ENCODE measurements at regions not wholly inside any gene's neighbourhood (a gene's known extent, or its start where the extent isn't known, plus 50 kb on each side); places are given as distances from the start of the nearest gene placed in this dataset.
"Not testable (repeated sequence)": the region's sequence is repeated elsewhere in the genome, so short reads cannot be mapped to it uniquely, and the experiment has no call there.

DNA sequence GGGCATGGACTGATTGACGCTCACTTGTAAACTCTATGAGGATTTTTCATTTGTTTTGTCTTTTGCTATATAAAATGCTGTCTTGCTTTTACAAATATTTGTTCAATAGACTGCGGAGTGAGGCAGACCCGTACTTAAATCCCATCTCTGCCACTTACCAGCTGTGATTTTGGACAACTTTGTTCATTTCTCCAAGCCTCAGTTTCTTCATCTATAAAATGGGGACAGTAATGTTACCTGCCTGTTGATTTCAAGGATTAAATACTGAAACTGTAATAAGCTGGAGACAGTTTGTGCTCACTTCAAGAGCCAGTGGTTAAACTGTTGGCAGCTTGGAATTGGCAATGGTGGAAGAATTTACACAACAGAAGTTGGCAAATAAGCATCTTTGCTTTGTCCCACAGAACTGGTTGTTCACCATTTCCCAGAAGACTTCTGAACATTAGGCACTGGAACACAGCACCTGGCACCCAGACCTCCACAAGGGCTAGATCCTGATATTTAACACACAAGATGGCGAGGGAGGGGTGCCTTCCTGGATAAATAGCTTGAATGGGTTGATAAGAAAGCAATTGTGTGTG is 479.2 kb downstream of the QKI start:
- no peak for DNase-seq

DNA sequence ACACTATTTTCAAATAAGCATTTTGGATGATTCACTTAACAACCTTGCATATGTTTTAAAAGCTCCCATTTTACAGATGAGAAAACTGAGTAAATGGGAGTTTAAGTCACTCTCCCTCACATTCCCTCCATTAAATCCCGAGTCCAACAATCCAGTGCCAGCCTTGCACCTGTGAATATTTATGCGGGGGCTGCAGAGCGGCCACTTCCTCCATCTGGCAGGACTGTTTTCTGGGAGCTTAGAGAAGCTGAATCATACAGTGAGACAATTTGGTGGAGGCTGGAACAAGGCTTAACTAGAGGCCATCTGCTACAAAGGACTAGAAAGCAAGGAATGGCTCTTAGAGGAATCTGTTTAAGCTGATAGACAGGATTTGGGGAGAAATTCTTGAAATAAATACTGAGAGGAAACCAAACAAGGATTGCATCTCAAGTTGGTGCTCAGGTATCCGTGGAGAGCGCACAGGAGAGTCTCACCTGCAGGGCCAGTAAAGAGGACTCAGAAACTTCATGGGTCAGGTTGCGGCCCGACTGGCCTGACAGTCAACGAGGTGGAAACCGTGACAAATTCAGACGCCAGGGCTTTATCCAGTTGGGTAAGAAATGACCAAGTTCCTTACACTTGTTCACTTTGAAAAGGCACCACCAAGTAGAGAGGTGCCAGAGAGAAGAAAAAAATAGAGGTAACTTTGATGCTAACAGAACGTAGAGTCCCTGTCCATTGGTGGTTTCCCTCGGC is 478.5 kb downstream of the QKI start:
- DNase-seq = no peak

- no peak for DNase-seq
These were observed 475.5 kb downstream of the QKI start for GRCh38 chr6:163889904-163890514.

DNA sequence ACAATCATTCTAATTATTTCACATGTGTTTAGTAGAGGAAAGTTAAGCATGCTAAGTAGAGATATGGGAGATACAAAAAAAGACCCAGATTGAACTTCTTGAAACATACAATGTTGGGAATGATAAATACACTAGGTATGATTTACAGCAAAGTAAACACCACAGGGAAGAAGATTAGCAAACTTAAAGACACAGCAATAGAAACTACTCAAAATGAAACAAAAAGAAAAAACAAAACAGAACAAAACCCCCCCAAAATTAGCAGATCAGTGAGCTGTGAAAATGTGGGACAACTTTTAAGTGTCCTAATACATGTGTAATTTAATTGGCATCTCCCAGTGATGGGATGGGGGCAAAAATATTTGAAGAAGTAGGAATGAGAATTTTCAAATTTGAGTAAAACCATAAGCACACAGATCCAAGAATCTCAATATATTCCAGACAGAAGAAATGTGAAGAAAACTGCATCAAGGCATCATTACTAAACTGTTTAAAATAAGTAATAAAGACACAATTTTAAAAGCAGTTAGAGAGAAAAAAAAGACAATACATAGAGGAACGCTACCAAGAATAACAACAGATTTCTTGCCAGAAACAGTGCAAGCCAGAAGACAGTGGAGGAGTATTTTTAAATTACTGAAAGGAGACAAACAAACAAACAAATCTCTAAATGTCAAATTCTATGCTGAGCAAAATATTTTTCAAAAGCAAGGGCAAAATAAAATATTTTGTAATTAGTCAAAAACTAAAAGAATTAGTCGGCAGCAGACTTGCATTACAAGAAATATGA is 473.7 kb downstream of the QKI start:
- no peak for DNase-seq

DNA sequence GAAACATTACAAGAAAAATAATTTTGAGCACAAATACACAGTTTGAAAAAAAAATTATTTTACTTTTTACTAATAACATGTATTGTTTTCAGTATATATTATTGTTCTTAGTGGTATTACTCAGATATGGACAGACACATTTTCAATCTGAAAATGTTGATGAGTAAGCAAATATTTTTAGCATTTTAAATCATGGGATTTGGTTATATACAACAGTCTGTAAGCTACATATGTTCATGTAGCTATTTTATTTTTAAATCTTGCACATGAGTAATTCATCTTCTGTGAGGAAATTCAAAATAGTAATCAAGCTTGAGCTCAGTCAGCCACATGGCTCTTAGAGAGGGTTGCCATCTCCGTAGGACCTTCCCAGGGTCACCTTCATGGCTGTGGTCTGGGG is 471.9 kb downstream of the QKI start:
- no peak for DNase-seq

- DNase-seq = no peak
These were observed 469.5 kb downstream of the QKI start for GRCh38 chr6:163883984-163884383.

DNA sequence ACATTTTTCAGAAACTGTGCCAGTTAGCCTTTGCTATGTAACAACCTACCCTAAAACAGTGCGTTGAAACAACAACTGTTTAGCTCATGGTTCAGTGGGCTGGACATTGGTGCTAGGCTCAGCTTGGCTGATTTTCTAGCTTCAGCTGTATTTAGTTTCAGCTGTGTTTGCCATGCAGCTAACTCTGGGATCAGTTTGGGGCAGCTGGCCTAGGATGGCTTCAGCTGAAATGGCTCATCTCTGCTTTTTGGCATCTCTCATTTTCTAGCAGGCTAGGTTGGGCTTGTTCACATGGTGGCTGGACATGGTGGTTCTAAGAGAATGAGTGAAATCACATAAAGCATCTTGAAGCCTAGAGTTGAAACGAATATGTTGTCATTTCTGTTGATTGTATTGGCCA is 464.2 kb downstream of the QKI start:
- DNase-seq = no peak

- no peak for DNase-seq
These were observed 463.5 kb downstream of the QKI start for GRCh38 chr6:163877877-163878639.

- DNase-seq = no peak
These were observed 461.9 kb downstream of the QKI start for GRCh38 chr6:163876391-163876790.

DNA sequence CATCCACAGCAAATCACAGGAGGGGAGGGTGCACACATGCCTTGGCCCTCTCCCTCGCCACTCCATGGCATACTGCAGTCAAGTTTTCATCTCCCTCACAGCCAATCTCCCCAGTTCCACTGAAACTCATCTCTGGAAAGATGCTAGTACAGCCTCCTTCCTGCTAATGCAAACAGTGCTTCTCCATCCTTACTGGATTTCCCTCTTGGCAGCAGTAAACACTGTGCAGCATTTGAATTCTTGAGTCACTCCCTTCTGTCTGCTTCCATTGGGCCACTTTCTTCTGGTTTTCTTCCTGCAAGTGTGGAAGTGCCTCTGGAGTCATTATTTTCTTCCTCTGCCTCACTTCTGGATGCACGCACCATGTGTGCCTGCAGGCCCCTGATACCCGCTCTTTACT is 460.3 kb downstream of the QKI start:
- no peak for DNase-seq

GRCh38 chr6:163872335-163872734 is 457.8 kb downstream of the QKI start:
- DNase-seq = no peak

- DNase-seq = no peak
These were observed 457.1 kb downstream of the QKI start for GRCh38 chr6:163871616-163872015.

GRCh38 chr6:163867518-163868292 is 453.2 kb downstream of the QKI start:
- DNase-seq = no peak

DNA sequence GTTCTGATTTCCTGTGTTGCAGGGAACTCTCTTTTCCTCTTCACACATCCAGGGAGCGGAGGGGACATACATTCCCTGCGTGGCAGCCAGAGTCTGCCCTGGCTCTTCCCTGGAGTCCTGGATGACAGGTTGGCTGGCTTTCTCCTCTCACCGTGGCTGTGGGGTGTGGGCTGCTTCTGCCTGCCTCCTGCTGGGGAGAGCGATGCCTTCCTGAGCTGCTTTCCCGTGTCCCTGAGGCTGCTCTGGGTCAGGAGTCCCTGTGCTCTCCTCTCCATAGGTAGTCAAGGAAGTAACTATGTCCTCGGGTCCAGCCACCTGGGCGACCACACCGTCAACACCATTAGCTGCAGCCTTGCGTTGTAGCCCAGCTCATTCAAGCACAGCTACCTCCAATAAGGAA is 451.7 kb downstream of the QKI start:
- DNase-seq = no peak

DNA sequence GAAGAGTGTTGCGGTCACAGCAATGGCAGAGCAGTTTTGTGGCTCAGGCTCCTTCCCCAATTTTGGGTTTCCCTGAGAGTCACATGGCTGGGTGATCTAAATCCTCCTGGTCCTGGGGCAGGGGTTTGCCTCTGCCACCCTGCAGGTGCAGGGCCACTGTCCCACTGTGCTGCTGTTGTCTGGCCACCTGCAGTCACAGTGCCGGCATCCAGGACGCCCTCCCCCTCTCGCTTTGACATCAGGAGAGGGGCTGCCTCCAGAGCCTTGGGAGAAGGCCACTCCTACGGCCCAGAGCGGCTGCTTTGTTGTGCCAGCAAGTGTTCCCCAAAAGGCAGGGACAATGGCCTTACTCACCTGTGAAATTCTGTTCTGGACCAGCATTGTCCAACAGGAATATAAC is 449.0 kb downstream of the QKI start:
- DNase-seq = no peak

GRCh38 chr6:163862701-163863100 is 448.2 kb downstream of the QKI start:
- DNase-seq = no peak

GRCh38 chr6:163861627-163862026 is 447.1 kb downstream of the QKI start:
- no peak for DNase-seq

DNA sequence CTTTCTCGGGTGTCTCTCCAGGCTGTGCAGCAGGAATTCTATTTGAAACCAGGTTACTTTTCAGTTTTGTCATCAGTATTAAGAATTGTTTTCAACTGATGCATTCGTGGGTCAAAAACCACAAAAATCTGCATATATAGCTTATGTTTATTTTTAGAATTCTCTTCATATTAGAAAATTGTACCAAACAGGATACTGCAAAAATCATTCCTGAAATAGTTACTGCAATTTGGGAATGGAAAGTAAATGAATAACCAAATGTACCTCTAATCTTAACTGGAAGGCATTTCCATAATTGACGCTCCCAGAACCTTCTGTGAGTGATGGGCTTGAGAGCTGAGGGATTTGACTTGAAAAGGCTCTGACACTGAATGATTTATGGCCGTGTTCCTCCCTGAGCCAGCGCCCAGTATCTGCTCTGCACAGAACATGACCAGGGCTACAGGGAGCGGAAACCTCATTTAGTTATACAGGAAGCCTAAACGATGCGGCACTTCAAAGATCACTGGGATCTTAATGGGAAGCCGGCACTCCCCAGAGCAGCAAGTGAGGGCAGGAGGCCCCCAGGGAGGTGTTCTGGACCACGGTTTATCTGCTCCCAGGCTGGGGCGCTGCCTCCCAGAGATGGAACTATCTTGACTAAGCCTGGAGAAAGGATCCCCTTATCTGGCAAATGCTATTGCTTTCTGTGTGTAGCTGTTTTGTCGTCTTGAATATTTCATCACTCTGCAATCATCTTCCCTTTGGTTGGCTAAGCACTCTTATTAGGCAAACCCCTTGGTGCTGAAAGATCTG is 446.0 kb downstream of the QKI start:
- DNase-seq = peak; percentile 59

GRCh38 chr6:163858870-163859269 is 444.4 kb downstream of the QKI start:
- not testable (repeated sequence) for DNase-seq

- no peak for DNase-seq
These were observed 442.9 kb downstream of the QKI start for GRCh38 chr6:163857421-163857820.

DNA sequence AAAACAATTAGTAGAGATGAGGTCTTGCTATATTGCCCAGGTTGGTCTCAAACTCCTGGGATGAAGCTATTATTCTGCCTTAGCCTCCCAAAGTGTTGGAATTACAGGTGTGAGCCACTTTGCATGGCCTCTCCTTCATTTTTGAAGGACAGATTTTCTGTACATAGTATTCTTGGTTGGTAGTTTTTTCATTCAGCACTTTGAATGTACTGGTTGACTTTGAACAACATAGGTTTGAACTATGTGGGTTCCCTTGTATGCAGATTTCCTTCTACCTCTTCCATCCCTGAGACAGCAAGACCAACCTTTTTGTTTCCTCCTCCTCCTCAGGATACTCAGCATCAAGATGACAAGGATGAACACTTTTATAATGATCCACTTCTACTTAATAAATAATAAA is 436.4 kb downstream of the QKI start:
- no peak for DNase-seq
